GM21390 (cell line): ENCODE measurements at regions not wholly inside any gene's neighbourhood (a gene's known extent, or its start where the extent isn't known, plus 50 kb on each side); places are given as distances from the start of the nearest gene placed in this dataset.
A peak's percentile ranks its signal among the peaks of the same experiment; 100 is the strongest.

ENCODE experiments used
- ATAC-seq: cut with Tn5 transposase; IDR thresholded peaks from one replicate; pipeline ENCODE4 v1.9.1; 2021; ENCODE audit not compliant: unreplicated experiment

- ATAC-seq, result no peak
These were observed 460.4 kb upstream of the NAALADL2 start for GRCh38 chr3:174398761-174399160.

- no peak for ATAC-seq
These were observed 455.3 kb upstream of the NAALADL2 start for GRCh38 chr3:174403831-174404230.

- no peak for ATAC-seq
These were observed 450.8 kb upstream of the NAALADL2 start for GRCh38 chr3:174408310-174408709.

- ATAC-seq, result no peak
These were observed 449.9 kb upstream of the NAALADL2 start for GRCh38 chr3:174409086-174409743.

GRCh38 chr3:174413062-174413912 is 445.8 kb upstream of the NAALADL2 start:
- ATAC-seq, result no peak

- no peak for ATAC-seq
These were observed 444.2 kb upstream of the NAALADL2 start for GRCh38 chr3:174414902-174415301.

GRCh38 chr3:174417573-174417972 is 441.6 kb upstream of the NAALADL2 start:
- no peak for ATAC-seq

- ATAC-seq, result no peak
These were observed 439.9 kb upstream of the NAALADL2 start for GRCh38 chr3:174419216-174419615.

GRCh38 chr3:174423936-174424335 is 435.2 kb upstream of the NAALADL2 start:
- ATAC-seq, result no peak

- no peak for ATAC-seq
These were observed 434.5 kb upstream of the NAALADL2 start for GRCh38 chr3:174424656-174425055.

GRCh38 chr3:174425422-174425821 is 433.7 kb upstream of the NAALADL2 start:
- ATAC-seq, result no peak

GRCh38 chr3:174430986-174431385 is 428.1 kb upstream of the NAALADL2 start:
- no peak for ATAC-seq

GRCh38 chr3:174431717-174432116 is 427.4 kb upstream of the NAALADL2 start:
- ATAC-seq, result no peak

- ATAC-seq, result no peak
These were observed 422.8 kb upstream of the NAALADL2 start for GRCh38 chr3:174436367-174436766.

- ATAC-seq, result no peak
These were observed 420.5 kb upstream of the NAALADL2 start for GRCh38 chr3:174438501-174439145.

GRCh38 chr3:174439331-174440252 is 419.5 kb upstream of the NAALADL2 start:
- no peak for ATAC-seq

- no peak for ATAC-seq
These were observed 418.9 kb upstream of the NAALADL2 start for GRCh38 chr3:174440253-174440701.

- ATAC-seq, result peak; percentile 82
These were observed 418.2 kb upstream of the NAALADL2 start for GRCh38 chr3:174440741-174441587.

- no peak for ATAC-seq
These were observed 417.4 kb upstream of the NAALADL2 start for GRCh38 chr3:174441588-174442301.
